Right lobe of liver (tissue), 4 donors: ENCODE measurements at regions not wholly inside any gene's neighbourhood (a gene's known extent, or its start where the extent isn't known, plus 50 kb on each side); places are given as distances from the start of the nearest gene placed in this dataset.

Experiments
- CTCF ChIP-seq, 4 donors: fragments of 200-600 bp in 3 of 4; fragments of 450-650 bp in 1 of 4; IDR thresholded peaks; one replicate each; pipeline versions ENCODE4 v1.5.1 to v1.8.0; 2016 to 2022; ENCODE audit warnings: antibody characterized with exemption in 4 of 4, mild to moderate bottlenecking in 2 of 4
- POLR2A ChIP-seq: fragments of 450-650 bp; IDR thresholded peaks from one replicate; pipeline ENCODE4 v1.6.1; 2017; ENCODE audit warnings: antibody characterized with exemption, mild to moderate bottlenecking
- donor health status: DM: no; HTN: no; CAD: no.
- donor health status: DM: no; HTN: no; CAD: no.
- donor health status: DM: no; HTN: yes; CAD: no.

GRCh38 chr3:66828303-66828702 lies 169.8 kb upstream of the KBTBD8 start:
- TF ChIP-seq CTCF (IDR thresholded peaks at IDR 0.05): no peak
- no peak for TF ChIP-seq POLR2A
